Transverse colon (tissue), 4 donors: ENCODE measurements at regions not wholly inside any gene's neighbourhood (a gene's known extent, or its start where the extent isn't known, plus 50 kb on each side); places are given as distances from the start of the nearest gene placed in this dataset.

Experiments
- DNase-seq: peaks from one replicate; pipeline ENCODE4 v3.0.0-alpha.2; 2019
- H3K27ac ChIP-seq, 4 donors: fragments of 200-600 bp; sonication (generic); 2 replicates each; pipeline ENCODE4 v1.5.1; 2016 to 2018; ENCODE audit warnings: inconsistent platforms in 4 of 4
- H3K27me3 ChIP-seq: fragments of 200-600 bp; sonication (generic); 2 replicates; pipeline ENCODE4 v1.5.1; 2017; ENCODE audit warnings: inconsistent platforms
- H3K36me3 ChIP-seq, 4 donors: fragments of 200-600 bp; sonication (generic); 2 replicates each; pipeline ENCODE4 v1.5.1; 2017 to 2019; ENCODE audit warnings: inconsistent platforms in 4 of 4
- H3K4me1 ChIP-seq, 4 donors: fragments of 200-600 bp; sonication (generic); 2 replicates each; pipeline ENCODE4 v1.5.1; 2017 to 2020; ENCODE audit warnings: inconsistent platforms in 4 of 4
- H3K4me3 ChIP-seq, 4 donors: fragments of 200-600 bp; sonication (generic); 1 replicate in 1 of 4; 2 replicates in 3 of 4; pipeline versions ENCODE4 v1.5.1 to v1.6.1; 2017 to 2019; ENCODE audit warnings: inconsistent platforms in 4 of 4
- H3K9me3 ChIP-seq, 2 donors: fragments of 200-600 bp; sonication (generic); 2 replicates each; pipeline ENCODE4 v1.5.1; 2017 to 2019; ENCODE audit warnings: inconsistent platforms in 2 of 2
- CTCF ChIP-seq, 5 experiments: fragments of 200-600 bp in 3 of 5; fragments of 450-650 bp in 2 of 5; sonication (generic) in 3 of 5; IDR thresholded peaks; 1 replicate in 2 of 5; 2 replicates in 3 of 5; pipeline ENCODE4 v1.5.1; 2016 to 2017; ENCODE audit warnings: antibody characterized with exemption in 5 of 5, inconsistent platforms in 3 of 5, mild to moderate bottlenecking in 2 of 5, moderate library complexity in 1 of 5
- EP300 ChIP-seq: sonication (generic); formaldehyde crosslinking; IDR thresholded peaks from one replicate; pipeline ENCODE4 v1.6.1; 2017; ENCODE audit warnings: antibody characterized with exemption, low read depth
- POLR2A ChIP-seq: fragments of 450-650 bp; IDR thresholded peaks from one replicate; pipeline ENCODE4 v1.6.1; 2016; ENCODE audit warnings: antibody characterized with exemption, mild to moderate bottlenecking, moderate library complexity
- POLR2AphosphoS5 ChIP-seq, 3 donors: sonication (generic); formaldehyde crosslinking; IDR thresholded peaks; one replicate each; pipeline ENCODE4 v1.6.1; 2016; ENCODE audit warnings: antibody characterized with exemption in 3 of 3
- WGBS, 2 donors: methylation state at CpG; one replicate each; pipeline ENCODE4 v1.1.5; 2018; ENCODE audit warnings: low coverage in 1 of 2; 5-methylcytosine and 5-hydroxymethylcytosine counted together
- in situ Hi-C, 4 donors: fragments of 200-750 bp; cut with MboI; loops; one replicate each; pipeline versions ENCODE4 v1.15.0 to v1.15.1; 2017; ENCODE audit warnings: low sequenced_read_pairs in 3 of 4, low pct_ligation_motif_present in 1 of 4, low pct_unique_long_range_greater_than_20kb in 1 of 4
- intact Hi-C: fragments of 100-400 bp; cut with DNase I; formaldehyde crosslinking; loops from one replicate; pipeline ENCODE4 v1.15.1; 2023; ENCODE audit warnings: low total_unique reads

GRCh38 chr6:82118150-82118562 lies 129.4 kb downstream of the IBTK start:
- H3K4me3 ChIP-seq = no peak overlapping the region
- WGBS, 2 donors = 30% methylated on average over 3 of the region's 3 CpGs

GRCh38 chr6:82114748-82115147 lies 132.8 kb downstream of the IBTK start:
- Histone ChIP-seq H3K27me3 (no peaks in the 10 kb centered on the region), H3K36me3 (no peaks in the 10 kb centered on the region), H3K9me3 (peaks cover 0 to 4% of the 10 kb centered on the region in 2 donors), H3K4me1 (peaks cover 0 to 3% (median 0%) of the 10 kb centered on the region in 4 donors), H3K27ac (no peak overlapping the region), H3K4me3 (no peak overlapping the region)
- intact Hi-C loops = no loop called here
- TF ChIP-seq CTCF (IDR thresholded peaks at IDR 0.05) (no peak), POLR2AphosphoS5 (IDR thresholded peaks at IDR 0.05) (no peak), EP300 (no peak), POLR2A (no peak)
- in situ Hi-C loops = no loop called here
- no peak for DNase-seq
- WGBS, 2 donors = 75 to 85% methylated on average over 3 of the region's 3 CpGs

More at GRCh38 chr6:82118150-82118562, 129.4 kb downstream of the IBTK start:
- H3K27me3 ChIP-seq = no peaks in the 10 kb centered on the region
- no peak for DNase-seq
- intact Hi-C loops = no loop called here
- H3K27ac ChIP-seq = no peak overlapping the region
- TF ChIP-seq EP300 (no peak), POLR2A (no peak), POLR2AphosphoS5 (IDR thresholded peaks at IDR 0.05) (no peak), CTCF (IDR thresholded peaks at IDR 0.05) (no peak)
- in situ Hi-C loops = no loop called here
- no peaks in the 10 kb centered on the region for H3K9me3 ChIP-seq
- peaks cover 0 to 3% (median 0%) of the 10 kb centered on the region in 4 donors for H3K4me1 ChIP-seq
- no peaks in the 10 kb centered on the region for H3K36me3 ChIP-seq

- in situ Hi-C loops = no loop called here
Observed at GRCh38 chr6:82113231-82113630, 134.3 kb downstream of the IBTK start.

GRCh38 chr6:82111818-82112217 lies 135.7 kb downstream of the IBTK start:
- no peaks in the 10 kb centered on the region for H3K27me3 ChIP-seq
- peaks cover 5 to 6% of the 10 kb centered on the region in 2 donors for H3K9me3 ChIP-seq
- H3K4me3 ChIP-seq = no peak overlapping the region
- in situ Hi-C loops = no loop called here
- intact Hi-C loops = loop anchor here (2.0 kb wide), 1 partner anchor 27 kb away; no protein-coding TSS in a partner anchor
- no peaks in the 10 kb centered on the region for H3K36me3 ChIP-seq
- DNase-seq = no peak
- no peak overlapping the region for H3K27ac ChIP-seq
- TF ChIP-seq POLR2A (no peak), EP300 (no peak), CTCF (IDR thresholded peaks at IDR 0.05) (no peak), POLR2AphosphoS5 (IDR thresholded peaks at IDR 0.05) (no peak)
- no peaks in the 10 kb centered on the region for H3K4me1 ChIP-seq

More at GRCh38 chr6:82113231-82113630, 134.3 kb downstream of the IBTK start:
- DNase-seq = no peak
- no peak overlapping the region for H3K27ac ChIP-seq
- TF ChIP-seq EP300 (no peak), POLR2A (no peak), POLR2AphosphoS5 (IDR thresholded peaks at IDR 0.05) (no peak), CTCF (IDR thresholded peaks at IDR 0.05) (no peak)
- H3K4me1 ChIP-seq = peaks cover 0 to 3% (median 0%) of the 10 kb centered on the region in 4 donors
- H3K27me3 ChIP-seq = no peaks in the 10 kb centered on the region
- intact Hi-C loops = no loop called here
- peaks cover 5 to 6% of the 10 kb centered on the region in 2 donors for H3K9me3 ChIP-seq
- 51 to 70% methylated on average over 3 of the region's 3 CpGs for WGBS, 2 donors
- no peak overlapping the region for H3K4me3 ChIP-seq
- no peaks in the 10 kb centered on the region for H3K36me3 ChIP-seq
